Stimulated activated CD8-positive, alpha-beta memory T cell treated with anti-CD3 and anti-CD28 coated beads, Interleukin-4, amount 100 ng/mL, for 1 hour (primary cell): ENCODE measurements at regions not wholly inside any gene's neighbourhood (a gene's known extent, or its start where the extent isn't known, plus 50 kb on each side); places are given as distances from the start of the nearest gene placed in this dataset.

ENCODE experiments used
- DNase-seq, 2 donors: peaks; one replicate each; pipeline ENCODE4 v3.0.0-alpha.2; 2020; ENCODE audit warnings: low read depth in 2 of 2, low spot score in 1 of 2

DNA sequence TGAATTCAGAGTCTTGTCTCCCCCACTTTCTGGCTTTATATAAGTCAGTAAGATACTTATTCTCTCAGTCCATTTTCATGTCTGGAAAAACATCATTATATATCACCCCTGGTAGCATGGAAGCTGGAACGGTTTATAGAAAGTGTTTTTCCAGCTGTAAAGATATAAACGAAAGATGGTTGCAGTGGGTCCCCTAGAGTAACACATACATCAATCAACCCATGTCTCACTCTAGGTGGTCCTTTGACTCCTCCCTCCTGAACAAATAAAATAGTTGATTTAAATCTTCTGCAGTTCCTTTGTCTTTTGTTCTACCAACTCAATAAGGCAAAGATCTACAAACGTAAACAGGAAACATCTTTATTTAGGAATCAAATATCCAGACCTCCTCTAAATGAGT lies 1306.1 kb upstream of the TENM3 start:
- DNase-seq: no peak

DNA sequence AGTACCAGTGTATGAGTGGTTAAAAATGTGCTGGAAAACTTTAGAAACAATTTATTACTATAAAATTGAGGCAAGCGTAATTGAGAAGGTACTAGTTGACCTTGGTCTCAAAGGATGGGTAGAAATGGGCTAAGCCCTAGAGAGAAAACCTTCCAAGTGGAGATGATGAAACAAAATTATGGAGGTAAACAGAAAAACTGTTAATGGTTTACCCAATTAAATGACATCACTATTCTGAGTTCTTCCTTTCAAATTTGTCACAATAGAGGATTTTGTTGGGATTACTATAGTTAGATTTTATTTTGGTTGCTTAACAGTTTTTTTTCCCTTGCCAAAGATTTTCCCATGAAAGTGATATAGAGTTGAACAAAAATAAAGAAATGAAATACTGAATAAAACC lies 1302.5 kb upstream of the TENM3 start:
- no peak for DNase-seq

- DNase-seq: no peak
Measured at GRCh38 chr4:180942367-180942916, 1300.8 kb upstream of the TENM3 start.

DNA sequence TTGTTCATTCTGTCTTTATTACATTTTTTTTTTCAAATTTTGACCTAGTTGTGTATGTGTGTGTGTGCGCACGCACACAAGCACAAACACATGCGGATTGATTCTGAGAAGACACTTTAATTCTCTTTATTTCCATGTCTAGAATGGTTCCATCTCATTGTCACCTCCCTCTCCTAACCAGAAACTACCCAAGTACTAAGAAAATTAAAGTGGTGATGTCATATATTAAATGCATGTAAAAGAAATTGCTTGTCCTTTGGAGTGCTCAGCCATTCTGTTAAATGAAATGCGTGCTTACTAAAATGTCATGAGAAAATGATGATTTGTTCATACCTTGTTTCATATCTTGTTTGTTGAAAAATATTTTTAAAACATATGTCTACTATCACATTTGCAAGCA lies 1297.0 kb upstream of the TENM3 start:
- no peak for DNase-seq

DNA sequence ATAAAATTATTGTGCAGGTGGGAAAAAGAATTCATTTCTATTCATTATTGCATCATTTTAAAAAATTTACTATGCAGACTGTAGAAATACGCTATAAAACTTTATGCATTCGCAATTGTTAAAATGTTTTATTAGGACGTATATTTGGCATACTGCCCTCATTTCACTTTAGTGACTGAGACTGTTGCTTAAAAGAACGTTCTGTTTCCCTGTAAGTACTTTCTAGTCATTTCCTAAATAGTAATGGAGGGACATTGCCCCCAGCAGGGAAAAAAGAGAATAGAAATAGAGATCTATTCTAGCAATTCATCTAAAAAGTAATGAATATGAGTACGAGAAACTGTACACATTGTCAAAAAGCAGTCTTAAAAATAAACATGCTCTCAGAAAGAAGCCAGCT lies 1295.8 kb upstream of the TENM3 start:
- no peak for DNase-seq

- no peak for DNase-seq
Measured at GRCh38 chr4:180949424-180950213, 1293.6 kb upstream of the TENM3 start.

- DNase-seq: no peak
Measured at GRCh38 chr4:180950377-180950776, 1292.8 kb upstream of the TENM3 start.

DNA sequence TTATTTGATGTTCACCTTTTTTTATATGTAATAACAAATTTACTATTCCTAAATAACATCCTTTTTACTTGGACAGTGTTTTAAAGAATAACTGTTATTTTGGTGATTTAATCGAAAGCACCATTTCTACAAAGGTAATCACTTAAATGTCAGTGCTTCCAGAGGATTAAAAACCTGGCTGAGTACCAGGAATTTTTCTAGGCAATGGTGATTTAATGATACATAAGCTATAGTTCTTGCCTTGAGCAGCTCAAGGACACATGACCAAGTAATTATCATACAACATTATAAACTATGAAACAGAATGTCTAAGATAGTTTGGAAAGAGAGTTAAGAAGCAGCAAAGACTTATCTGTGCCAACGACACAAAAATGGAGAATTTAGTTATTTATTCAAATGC lies 1291.9 kb upstream of the TENM3 start:
- no peak for DNase-seq

DNA sequence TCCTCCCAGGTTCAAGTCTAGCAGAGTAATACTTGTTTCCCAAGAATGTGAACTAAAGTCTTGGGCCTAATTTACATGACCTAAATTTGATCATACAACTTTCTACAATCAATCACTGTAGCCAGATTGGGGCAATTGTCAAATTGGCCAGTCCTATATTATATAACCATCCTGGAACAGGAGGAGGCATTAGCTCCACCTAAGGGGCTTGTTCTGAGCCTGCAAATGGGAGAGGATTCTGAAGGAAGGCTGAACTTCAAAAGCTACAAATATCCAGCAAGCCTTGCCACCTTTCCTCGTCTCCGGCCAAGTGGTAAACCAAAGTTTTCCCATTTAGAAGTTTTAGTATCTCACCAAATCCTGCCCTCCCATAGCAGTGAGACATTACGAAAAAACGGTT lies 1289.6 kb upstream of the TENM3 start:
- no peak for DNase-seq

- DNase-seq: no peak
Measured at GRCh38 chr4:180960743-180961401, 1282.3 kb upstream of the TENM3 start.

DNA sequence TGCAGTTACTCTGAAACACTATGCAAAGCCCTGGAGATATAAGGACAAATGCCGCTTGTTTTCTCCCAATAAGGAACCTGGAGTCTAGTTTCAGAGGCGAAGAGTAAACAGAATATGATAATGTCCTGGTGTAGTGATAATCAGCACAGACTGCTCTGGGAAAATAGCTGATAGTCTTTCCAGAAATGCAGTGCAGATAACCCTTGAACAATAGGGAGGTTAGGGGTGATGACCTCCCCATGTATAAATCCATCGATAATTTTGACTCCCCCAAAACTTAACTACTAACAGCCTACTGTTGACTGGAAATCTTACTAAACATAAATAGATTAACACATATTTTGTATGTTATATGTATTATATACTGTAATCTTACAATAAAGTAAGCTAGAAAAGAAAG lies 1280.9 kb upstream of the TENM3 start:
- no peak for DNase-seq

DNA sequence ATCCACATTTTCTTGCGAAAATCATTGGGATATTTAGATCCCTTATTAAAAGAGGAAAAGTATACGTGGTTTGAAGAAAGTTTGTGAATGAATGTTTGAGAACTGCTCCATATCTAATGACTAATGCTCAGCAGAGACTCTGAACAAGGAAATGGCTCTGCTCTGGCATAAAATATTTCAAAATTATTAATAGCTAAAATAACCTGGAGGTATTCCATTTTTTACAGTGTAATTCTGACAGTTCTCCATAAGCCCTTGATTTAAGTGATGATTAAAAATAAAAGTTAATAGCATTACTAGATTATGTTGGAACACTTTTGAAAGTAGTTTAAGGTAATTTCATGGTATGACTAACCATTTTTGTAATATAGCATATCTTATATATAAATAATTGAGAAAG lies 1276.9 kb upstream of the TENM3 start:
- no peak for DNase-seq

DNA sequence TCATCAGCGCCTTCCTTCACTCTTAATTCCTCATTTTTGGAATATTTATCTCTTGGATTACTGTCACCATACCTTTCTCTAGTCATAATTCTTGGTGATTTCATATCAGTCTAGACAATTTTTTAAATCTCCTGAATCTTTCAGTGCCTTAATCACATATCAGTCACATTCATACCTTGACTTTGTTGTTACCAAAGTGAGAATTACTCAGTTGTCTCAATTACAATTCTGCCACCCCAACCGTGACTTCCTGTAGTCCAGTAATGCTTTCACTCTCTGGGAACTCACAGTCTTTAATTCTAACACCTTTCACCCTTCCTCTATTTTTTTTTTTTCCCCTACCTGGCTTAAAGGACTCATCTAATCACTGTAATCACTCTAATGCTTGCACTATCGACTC lies 1275.3 kb upstream of the TENM3 start:
- no peak for DNase-seq

GRCh38 chr4:180973894-180974293 lies 1269.3 kb upstream of the TENM3 start:
- DNase-seq: no peak

- DNase-seq: no peak
Measured at GRCh38 chr4:180990931-180991330, 1252.3 kb upstream of the TENM3 start.

DNA sequence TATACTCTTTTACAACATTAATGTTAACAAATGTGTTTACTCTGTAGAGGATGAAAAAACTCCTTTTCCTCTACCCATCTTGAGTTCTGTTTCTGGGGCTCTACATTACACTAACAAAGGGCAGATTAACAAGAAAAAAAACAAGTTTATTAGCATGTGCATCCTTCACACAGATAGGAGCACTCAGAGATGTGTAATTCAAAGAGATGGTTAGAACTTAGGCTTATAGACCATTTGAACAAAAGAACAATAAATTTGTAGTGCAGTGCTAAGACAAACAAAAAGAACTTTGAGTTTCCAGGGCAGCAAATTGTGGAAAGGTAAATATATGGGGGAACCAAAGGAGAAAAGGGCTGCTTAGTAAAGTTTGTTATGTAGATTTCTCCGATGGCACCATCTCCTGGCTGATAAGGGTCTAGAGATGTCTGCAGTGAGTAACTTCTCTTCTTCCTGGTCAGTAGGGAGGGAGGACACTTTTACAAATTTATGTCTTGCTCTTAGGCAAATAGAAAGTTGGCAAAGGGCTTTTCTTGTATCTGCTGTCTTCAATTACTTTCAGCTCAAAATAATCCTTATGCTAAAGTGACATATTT lies 1249.9 kb upstream of the TENM3 start:
- DNase-seq: no peak

GRCh38 chr4:180994722-180995121 lies 1248.5 kb upstream of the TENM3 start:
- no peak for DNase-seq

GRCh38 chr4:180999217-180999616 lies 1244.0 kb upstream of the TENM3 start:
- no peak for DNase-seq

GRCh38 chr4:181004056-181004455 lies 1239.1 kb upstream of the TENM3 start:
- no peak for DNase-seq

DNA sequence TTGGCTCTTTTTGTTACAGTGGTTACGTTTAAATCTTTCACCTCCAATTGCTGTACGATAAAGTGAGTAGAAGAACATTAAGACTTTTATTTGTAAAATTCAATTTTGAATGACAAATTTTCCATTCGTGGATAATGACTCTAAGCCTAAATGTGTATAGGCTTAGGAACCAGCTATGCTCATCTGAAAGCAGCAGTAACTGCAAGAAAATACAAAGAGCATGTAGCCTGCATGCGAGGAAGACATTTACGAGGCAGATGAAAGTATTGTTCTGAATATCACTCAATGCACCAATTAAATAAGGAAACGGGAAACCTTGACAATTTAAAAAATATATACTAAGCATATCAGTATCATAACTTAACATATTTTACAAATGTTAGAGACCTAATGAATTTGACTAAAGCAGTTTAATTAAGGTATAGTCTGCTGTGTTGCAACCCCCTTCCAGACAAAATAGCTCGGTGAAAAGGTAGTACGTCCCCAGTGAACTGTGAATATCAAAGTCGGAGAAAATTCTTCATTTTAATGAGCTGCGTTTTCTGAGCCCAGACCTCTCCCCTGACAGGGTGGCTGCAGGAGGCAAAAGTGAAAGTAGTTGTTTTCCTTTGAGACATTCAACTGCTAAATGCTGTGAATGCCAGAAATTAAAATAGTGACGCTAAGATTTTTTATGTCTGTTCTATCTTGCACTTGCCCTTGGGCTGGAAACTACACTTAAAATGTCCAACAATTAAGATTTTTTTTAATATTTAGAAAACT lies 1236.5 kb upstream of the TENM3 start:
- no peak for DNase-seq

- no peak for DNase-seq
Measured at GRCh38 chr4:181007751-181008150, 1235.5 kb upstream of the TENM3 start.
